ENCODE measurements at regions not wholly inside any gene's neighbourhood (a gene's known extent, or its start where the extent isn't known, plus 50 kb on each side); places are given as distances from the start of the nearest gene placed in this dataset.
A peak's percentile ranks its signal among the peaks of the same experiment; 100 is the strongest.

GRCh38 chr1:238530209-238530851, 639.6 kb upstream of the ZP4 start:
- no peaks in the 10 kb centered on the region for H3K4me1 ChIP-seq (ENCODE audit: low read depth)
- peak in 1 of 3 donors; percentile 40 for DNase-seq
- peaks cover 18% of the 10 kb centered on the region for H3K9me3 ChIP-seq
- intact Hi-C loops (cut with DNase I, micrococcal nuclease), result no loop called here
- no peak for TF ChIP-seq CTCF (IDR thresholded peaks at IDR 0.05)
- no peak for ATAC-seq
- no peak overlapping the region for H3K4me3 ChIP-seq
- no peaks in the 10 kb centered on the region for H3K36me3 ChIP-seq (ENCODE audit: low read depth)

- Histone ChIP-seq H3K9me3 (peaks cover 19% of the 10 kb centered on the region), H3K4me1 (ENCODE audit: low read depth) (no peaks in the 10 kb centered on the region), H3K4me3 (no peak overlapping the region), H3K36me3 (ENCODE audit: low read depth) (no peaks in the 10 kb centered on the region)
- ATAC-seq, result no peak
- TF ChIP-seq CTCF (IDR thresholded peaks at IDR 0.05), result no peak
- intact Hi-C loops (cut with DNase I, micrococcal nuclease), result no loop called here
- no peak for DNase-seq
These were observed 627.0 kb upstream of the ZP4 start for GRCh38 chr1:238517711-238518110.

GRCh38 chr1:238501290-238501689, 610.6 kb upstream of the ZP4 start:
- Histone ChIP-seq H3K4me3 (no peak overlapping the region), H3K4me1 (ENCODE audit: low read depth) (no peaks in the 10 kb centered on the region), H3K9me3 (no peaks in the 10 kb centered on the region), H3K36me3 (ENCODE audit: low read depth) (no peaks in the 10 kb centered on the region)
- intact Hi-C loops (cut with DNase I, micrococcal nuclease), result no loop called here
- DNase-seq, result no peak
- TF ChIP-seq CTCF (IDR thresholded peaks at IDR 0.05), result no peak
- ATAC-seq, result no peak

GRCh38 chr1:238499021-238499420, 608.3 kb upstream of the ZP4 start:
- intact Hi-C loops (cut with DNase I, micrococcal nuclease), result no loop called here
- ATAC-seq (no peak), DNase-seq (no peak)
- no peak for TF ChIP-seq CTCF (IDR thresholded peaks at IDR 0.05)
- H3K4me1 ChIP-seq (ENCODE audit: low read depth), result no peaks in the 10 kb centered on the region
- H3K9me3 ChIP-seq, result no peaks in the 10 kb centered on the region
- no peak overlapping the region for H3K4me3 ChIP-seq
- no peaks in the 10 kb centered on the region for H3K36me3 ChIP-seq (ENCODE audit: low read depth)

- ATAC-seq (no peak), DNase-seq (no peak)
- intact Hi-C loops (cut with DNase I, micrococcal nuclease), result no loop called here
- no peak overlapping the region for H3K4me3 ChIP-seq
- no peaks in the 10 kb centered on the region for H3K4me1 ChIP-seq (ENCODE audit: low read depth)
- H3K36me3 ChIP-seq (ENCODE audit: low read depth), result no peaks in the 10 kb centered on the region
- no peak for TF ChIP-seq CTCF (IDR thresholded peaks at IDR 0.05)
- H3K9me3 ChIP-seq, result no peaks in the 10 kb centered on the region
These were observed 601.5 kb upstream of the ZP4 start for GRCh38 chr1:238492271-238492670.

- intact Hi-C loops (cut with DNase I, micrococcal nuclease), result no loop called here
- no peak for DNase-seq
- TF ChIP-seq CTCF (IDR thresholded peaks at IDR 0.05), result no peak
- Histone ChIP-seq H3K36me3 (ENCODE audit: low read depth) (no peaks in the 10 kb centered on the region), H3K4me3 (no peak overlapping the region), H3K9me3 (no peaks in the 10 kb centered on the region), H3K4me1 (ENCODE audit: low read depth) (no peaks in the 10 kb centered on the region)
- ATAC-seq, result no peak
These were observed 600.5 kb upstream of the ZP4 start for GRCh38 chr1:238491265-238491664.

Measured in mucosa of descending colon (tissue), 3 donors.